Dendritic cell treated with granulocyte-macrophage colony-stimulating factor and Interleukin-4, amounts not matched to agents 40 ng/mL and 50 ng/mL, for 4 days (primary cell): ENCODE measurements at regions not wholly inside any gene's neighbourhood (a gene's known extent, or its start where the extent isn't known, plus 50 kb on each side); places are given as distances from the start of the nearest gene placed in this dataset.

ENCODE experiments used
- H3K27ac Mint-ChIP-seq: one replicate; pipeline ENCODE4 v1.8.0; 2022; ENCODE audit warnings: mild to moderate bottlenecking, mixed read lengths
- H3K27me3 Mint-ChIP-seq: one replicate; pipeline ENCODE4 v1.8.0; 2022; ENCODE audit warnings: mild to moderate bottlenecking, mixed read lengths
- H3K36me3 Mint-ChIP-seq: one replicate; pipeline ENCODE4 v1.8.0; 2022; ENCODE audit warnings: low read depth, mixed read lengths
- H3K4me1 Mint-ChIP-seq: one replicate; pipeline ENCODE4 v1.8.0; 2022; ENCODE audit warnings: low read depth, mixed read lengths
- H3K4me3 Mint-ChIP-seq: one replicate; pipeline ENCODE4 v1.8.0; 2022; ENCODE audit warnings: mild to moderate bottlenecking, moderate library complexity, mixed read lengths
- H3K9me3 Mint-ChIP-seq: one replicate; pipeline ENCODE4 v1.8.0; 2022; ENCODE audit warnings: mixed read lengths
- intact Hi-C: fragments of 100-400 bp; cut with micrococcal nuclease; formaldehyde crosslinking; loops from one replicate; pipeline ENCODE4 v1.15.0; 2022

GRCh38 chr5:22958462-22959262, 105.5 kb upstream of the CDH12 start:
- H3K27me3 Mint-ChIP-seq: no peaks in the 10 kb centered on the region
- H3K4me3 Mint-ChIP-seq: no peak overlapping the region
- H3K36me3 Mint-ChIP-seq: no peaks in the 10 kb centered on the region
- H3K27ac Mint-ChIP-seq: no peak overlapping the region
- peaks cover 9% of the 10 kb centered on the region for H3K9me3 Mint-ChIP-seq
- H3K4me1 Mint-ChIP-seq: no peaks in the 10 kb centered on the region
- intact Hi-C loops: no loop called here

- Mint-ChIP-seq H3K4me3 (no peak overlapping the region), H3K36me3 (no peaks in the 10 kb centered on the region), H3K27ac (no peak overlapping the region), H3K9me3 (no peaks in the 10 kb centered on the region), H3K27me3 (no peaks in the 10 kb centered on the region), H3K4me1 (no peaks in the 10 kb centered on the region)
- intact Hi-C loops: no loop called here
These were observed 94.8 kb upstream of the CDH12 start for GRCh38 chr5:22947921-22948320.

GRCh38 chr5:22938362-22938761, 85.2 kb upstream of the CDH12 start:
- Mint-ChIP-seq H3K9me3 (peaks cover 13% of the 10 kb centered on the region), H3K27me3 (no peaks in the 10 kb centered on the region), H3K27ac (no peak overlapping the region), H3K4me1 (no peaks in the 10 kb centered on the region), H3K36me3 (no peaks in the 10 kb centered on the region), H3K4me3 (no peak overlapping the region)
- intact Hi-C loops: no loop called here

GRCh38 chr5:22928821-22929482, 75.8 kb upstream of the CDH12 start:
- Mint-ChIP-seq H3K27ac (no peak overlapping the region), H3K9me3 (peaks cover 18% of the 10 kb centered on the region), H3K4me1 (no peaks in the 10 kb centered on the region), H3K36me3 (no peaks in the 10 kb centered on the region), H3K27me3 (no peaks in the 10 kb centered on the region), H3K4me3 (no peak overlapping the region)
- intact Hi-C loops: no loop called here

GRCh38 chr5:22926574-22926973, 73.4 kb upstream of the CDH12 start:
- H3K27me3 Mint-ChIP-seq: no peaks in the 10 kb centered on the region
- no peak overlapping the region for H3K27ac Mint-ChIP-seq
- intact Hi-C loops: no loop called here
- H3K9me3 Mint-ChIP-seq: no peaks in the 10 kb centered on the region
- H3K4me3 Mint-ChIP-seq: no peak overlapping the region
- no peaks in the 10 kb centered on the region for H3K36me3 Mint-ChIP-seq
- H3K4me1 Mint-ChIP-seq: no peaks in the 10 kb centered on the region

GRCh38 chr5:22918511-22918910, 65.4 kb upstream of the CDH12 start:
- no peaks in the 10 kb centered on the region for H3K27me3 Mint-ChIP-seq
- no peaks in the 10 kb centered on the region for H3K4me1 Mint-ChIP-seq
- no peak overlapping the region for H3K4me3 Mint-ChIP-seq
- intact Hi-C loops: no loop called here
- no peak overlapping the region for H3K27ac Mint-ChIP-seq
- H3K9me3 Mint-ChIP-seq: no peaks in the 10 kb centered on the region
- H3K36me3 Mint-ChIP-seq: no peaks in the 10 kb centered on the region

- Mint-ChIP-seq H3K27ac (no peak overlapping the region), H3K4me1 (no peaks in the 10 kb centered on the region), H3K9me3 (no peaks in the 10 kb centered on the region), H3K4me3 (no peak overlapping the region), H3K36me3 (no peaks in the 10 kb centered on the region), H3K27me3 (no peaks in the 10 kb centered on the region)
- intact Hi-C loops: no loop called here
These were observed 63.2 kb upstream of the CDH12 start for GRCh38 chr5:22916393-22916792.

- intact Hi-C loops: no loop called here
- no peaks in the 10 kb centered on the region for H3K4me1 Mint-ChIP-seq
- H3K27me3 Mint-ChIP-seq: no peaks in the 10 kb centered on the region
- no peaks in the 10 kb centered on the region for H3K9me3 Mint-ChIP-seq
- no peak overlapping the region for H3K4me3 Mint-ChIP-seq
- no peak overlapping the region for H3K27ac Mint-ChIP-seq
- H3K36me3 Mint-ChIP-seq: no peaks in the 10 kb centered on the region
These were observed 57.9 kb upstream of the CDH12 start for GRCh38 chr5:22911019-22911418.

GRCh38 chr5:22910523-22910922, 57.4 kb upstream of the CDH12 start:
- no peaks in the 10 kb centered on the region for H3K36me3 Mint-ChIP-seq
- no peaks in the 10 kb centered on the region for H3K4me1 Mint-ChIP-seq
- H3K9me3 Mint-ChIP-seq: no peaks in the 10 kb centered on the region
- no peaks in the 10 kb centered on the region for H3K27me3 Mint-ChIP-seq
- H3K27ac Mint-ChIP-seq: no peak overlapping the region
- no peak overlapping the region for H3K4me3 Mint-ChIP-seq
- intact Hi-C loops: no loop called here

- Mint-ChIP-seq H3K36me3 (no peaks in the 10 kb centered on the region), H3K27ac (no peak overlapping the region), H3K9me3 (no peaks in the 10 kb centered on the region), H3K4me3 (no peak overlapping the region), H3K4me1 (no peaks in the 10 kb centered on the region), H3K27me3 (no peaks in the 10 kb centered on the region)
- intact Hi-C loops: loop anchor here (10.0 kb wide), 1 partner anchor 76 kb away; no protein-coding TSS in a partner anchor
These were observed 55.4 kb upstream of the CDH12 start for GRCh38 chr5:22908586-22908985.

GRCh38 chr5:22908129-22908528, 55.0 kb upstream of the CDH12 start:
- no peaks in the 10 kb centered on the region for H3K36me3 Mint-ChIP-seq
- no peaks in the 10 kb centered on the region for H3K4me1 Mint-ChIP-seq
- no peak overlapping the region for H3K4me3 Mint-ChIP-seq
- H3K27ac Mint-ChIP-seq: no peak overlapping the region
- intact Hi-C loops: loop anchor here (10.0 kb wide), 1 partner anchor 77 kb away; no protein-coding TSS in a partner anchor
- no peaks in the 10 kb centered on the region for H3K9me3 Mint-ChIP-seq
- H3K27me3 Mint-ChIP-seq: no peaks in the 10 kb centered on the region
